ENCODE measurements at regions not wholly inside any gene's neighbourhood (a gene's known extent, or its start where the extent isn't known, plus 50 kb on each side); places are given as distances from the start of the nearest gene placed in this dataset.
"Not testable (repeated sequence)": the region's sequence is repeated elsewhere in the genome, so short reads cannot be mapped to it uniquely, and the experiment has no call there.

DNA sequence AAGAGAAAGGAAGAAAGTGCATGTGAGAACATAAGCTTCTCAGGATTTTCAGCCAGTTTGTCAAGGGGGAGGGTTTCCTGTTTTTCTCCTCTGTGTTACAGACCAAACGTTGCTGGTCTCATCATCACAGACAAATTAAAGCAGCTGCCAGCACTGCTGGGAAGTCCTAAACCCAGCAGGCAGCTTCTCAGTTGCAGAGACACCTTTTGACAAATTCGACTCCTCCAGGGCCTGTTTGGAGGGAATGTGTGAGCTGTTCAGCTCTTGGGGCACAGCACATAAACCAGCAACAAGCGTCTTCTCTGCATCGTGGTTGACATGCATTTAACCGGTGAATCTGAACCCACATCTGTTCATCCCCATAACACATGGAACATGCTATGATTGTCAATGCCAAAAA is 454.6 kb upstream of the RUNX1 start:
- Histone ChIP-seq H3K36me3 (no peaks in the 10 kb centered on the region), H3K27me3 (no peaks in the 10 kb centered on the region), H3K27ac (no peak overlapping the region), H3K4me1 (peaks cover 0 to 34% (median 6%) of the 10 kb centered on the region in 4 donors), H3K9me3 (no peaks in the 10 kb centered on the region), H3K4me3 (no peak overlapping the region)
- TF ChIP-seq EP300 (IDR thresholded peaks at IDR 0.05) = peak in 1 of 2 donors; percentile 26
- no peak for TF ChIP-seq POLR2A (IDR thresholded peaks at IDR 0.05)
- DNase-seq (ENCODE audit: low spot score in 2 of 2) = peak in 1 of 2 donors; percentile 16
- WGBS, 2 donors = 39 to 41% methylated on average over 5 of the region's 5 CpGs

GRCh38 chr21:35502821-35503220 is 453.7 kb upstream of the RUNX1 start:
- H3K27me3 ChIP-seq = no peaks in the 10 kb centered on the region
- DNase-seq (ENCODE audit: low spot score in 2 of 2) = no peak
- H3K27ac ChIP-seq = no peak overlapping the region
- WGBS, 2 donors = 52 to 68% methylated on average over 5 of the region's 5 CpGs
- H3K4me3 ChIP-seq = no peak overlapping the region
- no peaks in the 10 kb centered on the region for H3K9me3 ChIP-seq
- H3K4me1 ChIP-seq = peaks cover 0 to 31% (median 3%) of the 10 kb centered on the region in 4 donors
- no peaks in the 10 kb centered on the region for H3K36me3 ChIP-seq
- TF ChIP-seq EP300 (IDR thresholded peaks at IDR 0.05) = no peak
- TF ChIP-seq, protein P1, sequence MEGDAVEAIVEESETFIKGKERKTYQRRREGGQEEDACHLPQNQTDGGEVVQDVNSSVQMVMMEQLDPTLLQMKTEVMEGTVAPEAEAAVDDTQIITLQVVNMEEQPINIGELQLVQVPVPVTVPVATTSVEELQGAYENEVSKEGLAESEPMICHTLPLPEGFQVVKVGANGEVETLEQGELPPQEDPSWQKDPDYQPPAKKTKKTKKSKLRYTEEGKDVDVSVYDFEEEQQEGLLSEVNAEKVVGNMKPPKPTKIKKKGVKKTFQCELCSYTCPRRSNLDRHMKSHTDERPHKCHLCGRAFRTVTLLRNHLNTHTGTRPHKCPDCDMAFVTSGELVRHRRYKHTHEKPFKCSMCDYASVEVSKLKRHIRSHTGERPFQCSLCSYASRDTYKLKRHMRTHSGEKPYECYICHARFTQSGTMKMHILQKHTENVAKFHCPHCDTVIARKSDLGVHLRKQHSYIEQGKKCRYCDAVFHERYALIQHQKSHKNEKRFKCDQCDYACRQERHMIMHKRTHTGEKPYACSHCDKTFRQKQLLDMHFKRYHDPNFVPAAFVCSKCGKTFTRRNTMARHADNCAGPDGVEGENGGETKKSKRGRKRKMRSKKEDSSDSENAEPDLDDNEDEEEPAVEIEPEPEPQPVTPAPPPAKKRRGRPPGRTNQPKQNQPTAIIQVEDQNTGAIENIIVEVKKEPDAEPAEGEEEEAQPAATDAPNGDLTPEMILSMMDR (IDR thresholded peaks at IDR 0.05) = no peak
- TF ChIP-seq POLR2A (IDR thresholded peaks at IDR 0.05) = no peak

GRCh38 chr21:35497522-35497921 is 448.4 kb upstream of the RUNX1 start:
- not testable (repeated sequence) for H3K4me3 ChIP-seq; H3K27me3 ChIP-seq; H3K27ac ChIP-seq; H3K4me1 ChIP-seq; H3K9me3 ChIP-seq; DNase-seq (ENCODE audit: low spot score in 2 of 2); H3K36me3 ChIP-seq
- WGBS, 2 donors = 93 to 96% methylated on average over 2 of the region's 7 CpGs

GRCh38 chr21:35491920-35492678 is 443.0 kb upstream of the RUNX1 start:
- H3K27me3 ChIP-seq = no peaks in the 10 kb centered on the region
- H3K4me1 ChIP-seq = no peaks in the 10 kb centered on the region
- H3K27ac ChIP-seq = no peak overlapping the region
- no peaks in the 10 kb centered on the region for H3K9me3 ChIP-seq
- peak in 1 of 2 donors; percentile 64 for TF ChIP-seq EP300 (IDR thresholded peaks at IDR 0.05)
- TF ChIP-seq, protein P1 (IDR thresholded peaks at IDR 0.05) = no peak
- no peaks in the 10 kb centered on the region for H3K36me3 ChIP-seq
- 72 to 77% methylated on average over 6 of the region's 6 CpGs for WGBS, 2 donors
- no peak overlapping the region for H3K4me3 ChIP-seq
- DNase-seq (ENCODE audit: low spot score in 2 of 2) = no peak

- no peak for DNase-seq (ENCODE audit: low spot score in 2 of 2)
- Histone ChIP-seq H3K9me3 (no peaks in the 10 kb centered on the region), H3K36me3 (no peaks in the 10 kb centered on the region), H3K27me3 (no peaks in the 10 kb centered on the region), H3K27ac (no peak overlapping the region), H3K4me1 (no peaks in the 10 kb centered on the region), H3K4me3 (no peak overlapping the region)
- TF ChIP-seq POLR2A (IDR thresholded peaks at IDR 0.05) (no peak), EP300 (IDR thresholded peaks at IDR 0.05) (no peak)
- TF ChIP-seq, protein P1 (IDR thresholded peaks at IDR 0.05) = no peak
- WGBS, 2 donors = 78 to 95% methylated on average over 1 of the region's 1 CpG
Observed at GRCh38 chr21:35491114-35491513, 442.0 kb upstream of the RUNX1 start.

DNA sequence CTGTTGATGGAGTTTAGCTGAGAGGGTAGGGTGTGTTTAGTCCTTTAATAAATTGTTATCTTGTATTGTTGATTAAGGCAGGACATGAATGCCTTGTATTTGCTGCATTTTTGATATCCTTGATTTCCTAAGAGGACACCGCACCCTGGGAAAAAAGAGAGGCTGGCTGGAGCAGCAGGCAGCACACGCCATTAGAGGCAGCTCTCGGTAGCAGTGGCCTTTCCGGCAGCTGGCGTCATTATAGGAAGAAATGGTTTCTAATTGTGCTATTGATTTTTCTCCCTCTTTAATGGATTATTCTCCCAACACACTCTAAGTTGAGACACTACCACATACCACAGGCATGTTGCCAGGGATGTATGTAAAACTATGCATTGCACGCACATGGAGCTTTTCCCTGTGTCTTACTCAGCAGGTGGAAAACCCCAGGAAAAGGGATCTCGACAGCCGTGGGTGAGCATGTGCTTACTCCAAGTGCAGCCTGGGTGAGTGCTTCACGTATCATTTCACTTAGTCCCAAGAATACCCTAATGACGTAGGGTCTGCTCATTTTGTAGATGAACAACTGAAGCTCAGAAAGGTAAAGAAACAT is 440.4 kb upstream of the RUNX1 start:
- Histone ChIP-seq H3K27me3 (no peaks in the 10 kb centered on the region), H3K4me1 (no peaks in the 10 kb centered on the region), H3K27ac (no peak overlapping the region), H3K4me3 (no peak overlapping the region), H3K36me3 (no peaks in the 10 kb centered on the region), H3K9me3 (no peaks in the 10 kb centered on the region)
- WGBS, 2 donors = 95 to 96% methylated on average over 10 of the region's 10 CpGs
- no peak for DNase-seq (ENCODE audit: low spot score in 2 of 2)
- TF ChIP-seq POLR2A (IDR thresholded peaks at IDR 0.05) (no peak), EP300 (IDR thresholded peaks at IDR 0.05) (no peak)
- TF ChIP-seq, protein P1 (IDR thresholded peaks at IDR 0.05) = no peak

Measured in tibial nerve (tissue), 4 donors.